ENCODE measurements at regions not wholly inside any gene's neighbourhood (a gene's known extent, or its start where the extent isn't known, plus 50 kb on each side); places are given as distances from the start of the nearest gene placed in this dataset.

- 24 to 30% methylated on average over 9 of the region's 9 CpGs for WGBS, 2 donors
- no peaks in the 10 kb centered on the region for H3K9me3 ChIP-seq
- no peaks in the 10 kb centered on the region for H3K27me3 ChIP-seq
- no peak for ATAC-seq (ENCODE audit: low FRiP score in 2 of 2)
- TF ChIP-seq EP300 (IDR thresholded peaks at IDR 0.05) (peak in 3 of 4 donors; percentile 46 to 82 (median 82)), POLR2AphosphoS5 (IDR thresholded peaks at IDR 0.05) (peak in 1 of 2 donors; percentile 66), CTCF (IDR thresholded peaks at IDR 0.05) (no peak)
- no peak overlapping the region for H3K27ac ChIP-seq
- no peaks in the 10 kb centered on the region for H3K36me3 ChIP-seq
- H3K4me1 ChIP-seq, result no peaks in the 10 kb centered on the region
- DNase-seq, result no peak
- H3K4me3 ChIP-seq, result no peak overlapping the region
Measured at GRCh38 chr12:115817389-115817788, 460.1 kb downstream of the MED13L start.

GRCh38 chr12:115815924-115816323 lies 461.6 kb downstream of the MED13L start:
- H3K27me3 ChIP-seq, result no peaks in the 10 kb centered on the region
- no peak for ATAC-seq (ENCODE audit: low FRiP score in 2 of 2)
- no peak overlapping the region for H3K4me3 ChIP-seq
- TF ChIP-seq EP300 (IDR thresholded peaks at IDR 0.05), result no peak
- no peak for TF ChIP-seq POLR2A (IDR thresholded peaks at IDR 0.05)
- TF ChIP-seq CTCF (IDR thresholded peaks at IDR 0.05), result no peak
- no peak for TF ChIP-seq POLR2AphosphoS5 (IDR thresholded peaks at IDR 0.05)
- peaks cover 0 to 5% (median 0%) of the 10 kb centered on the region in 4 donors for H3K9me3 ChIP-seq
- WGBS, 2 donors, result 88 to 96% methylated on average over 7 of the region's 7 CpGs
- H3K27ac ChIP-seq, result no peak overlapping the region
- no peak for DNase-seq
- H3K36me3 ChIP-seq, result no peaks in the 10 kb centered on the region
- no peaks in the 10 kb centered on the region for H3K4me1 ChIP-seq

- 76 to 82% methylated on average over 2 of the region's 2 CpGs for whole genome bisulfite sequencing, 2 donors
- Histone ChIP-seq H3K27me3 (no peaks in the 10 kb centered on the region), H3K4me1 (no peaks in the 10 kb centered on the region), H3K27ac (no peak overlapping the region), H3K36me3 (no peaks in the 10 kb centered on the region), H3K4me3 (no peak overlapping the region), H3K9me3 (peaks cover 0 to 5% (median 0%) of the 10 kb centered on the region in 4 donors)
- TF ChIP-seq EP300 (IDR thresholded peaks at IDR 0.05) (no peak), CTCF (IDR thresholded peaks at IDR 0.05) (no peak), POLR2A (IDR thresholded peaks at IDR 0.05) (no peak), POLR2AphosphoS5 (IDR thresholded peaks at IDR 0.05) (no peak)
- ATAC-seq (ENCODE audit: low FRiP score in 2 of 2) (no peak), DNase-seq (no peak)
Measured at GRCh38 chr12:115813256-115813655, 464.2 kb downstream of the MED13L start.

- Histone ChIP-seq H3K36me3 (no peaks in the 10 kb centered on the region), H3K4me3 (no peak overlapping the region), H3K9me3 (peaks cover 0 to 5% (median 0%) of the 10 kb centered on the region in 4 donors), H3K4me1 (no peaks in the 10 kb centered on the region), H3K27ac (no peak overlapping the region), H3K27me3 (no peaks in the 10 kb centered on the region)
- no peak for DNase-seq
- WGBS, 2 donors, result 67 to 86% methylated on average over 1 of the region's 1 CpG
- no peak for ATAC-seq (ENCODE audit: low FRiP score in 2 of 2)
- TF ChIP-seq EP300 (IDR thresholded peaks at IDR 0.05), result peak in 1 of 4 donors; percentile 17
- TF ChIP-seq POLR2A (IDR thresholded peaks at IDR 0.05), result no peak
Measured at GRCh38 chr12:115811929-115812328, 465.6 kb downstream of the MED13L start.

GRCh38 chr12:115811045-115811444 lies 466.4 kb downstream of the MED13L start:
- H3K4me1 ChIP-seq, result no peaks in the 10 kb centered on the region
- peaks cover 0 to 5% (median 0%) of the 10 kb centered on the region in 4 donors for H3K9me3 ChIP-seq
- ATAC-seq (ENCODE audit: low FRiP score in 2 of 2) (no peak), DNase-seq (no peak)
- 48 to 53% methylated on average over 4 of the region's 4 CpGs for WGBS, 2 donors
- no peak overlapping the region for H3K4me3 ChIP-seq
- H3K36me3 ChIP-seq, result no peaks in the 10 kb centered on the region
- no peak overlapping the region for H3K27ac ChIP-seq
- TF ChIP-seq CTCF (IDR thresholded peaks at IDR 0.05), result no peak
- TF ChIP-seq POLR2A (IDR thresholded peaks at IDR 0.05), result no peak
- TF ChIP-seq POLR2AphosphoS5 (IDR thresholded peaks at IDR 0.05), result no peak
- TF ChIP-seq EP300 (IDR thresholded peaks at IDR 0.05), result no peak
- H3K27me3 ChIP-seq, result no peaks in the 10 kb centered on the region

Measured in upper lobe of left lung (tissue), 6 donors.